IMR-90 (cell line): ENCODE measurements at regions not wholly inside any gene's neighbourhood (a gene's known extent, or its start where the extent isn't known, plus 50 kb on each side); places are given as distances from the start of the nearest gene placed in this dataset.

Experiments
- ATAC-seq: fragments of 200-7000 bp; cut with Tn5 transposase; 2 replicates; pipeline ENCODE4 v1.9.1; 2020; ENCODE audit warnings: low read depth, mild to moderate bottlenecking, moderate library complexity
- BruUV-seq: library from RNA; stranded (reverse); fragments of 400-500 nt; replicated peaks from 2 replicates; lab custom pipeline; 2021; lab: Mats Ljungman, UMichigan
- CTCF ChIA-PET: fragments of 300-600 bp; formaldehyde crosslinking; extraction: SDS; loops from one replicate; lab custom pipeline; 2021; ENCODE audit warnings: antibody characterized with exemption; lab: Yijun Ruan, JAX
- POLR2A ChIA-PET: fragments of 300-600 bp; sonication (Branson Sonifier 250); formaldehyde crosslinking; loops from one replicate; lab custom pipeline; 2022; ENCODE audit warnings: antibody characterized with exemption; ENCODE audit not compliant: unreplicated experiment; lab: Charles Lee
- DNase-seq: peaks from one replicate; pipeline ENCODE4 v3.0.0; 2013
- H2AFZ ChIP-seq: replicated peaks from 2 replicates; pipeline ENCODE3; 2013; ENCODE audit warnings: low read length, mild to moderate bottlenecking; ENCODE audit not compliant: poor library complexity
- H2AK5ac ChIP-seq: 2 replicates; pipeline ENCODE4 v1.6.1; 2013; ENCODE audit warnings: low read depth, low read length, inconsistent platforms
- H2AK9ac ChIP-seq: replicated peaks from 2 replicates; pipeline ENCODE3; 2013; ENCODE audit warnings: mild to moderate bottlenecking, low read depth, low read length, moderate library complexity; ENCODE audit not compliant: poor library complexity
- H2BK120ac ChIP-seq: 2 replicates; pipeline ENCODE4 v1.6.1; 2013; ENCODE audit warnings: low read depth, low read length, inconsistent platforms
- H2BK15ac ChIP-seq: 3 replicates; pipeline ENCODE4 v1.6.1; 2013; ENCODE audit warnings: low read depth, low read length, inconsistent platforms
- H2BK20ac ChIP-seq: 2 replicates; pipeline ENCODE4 v1.6.1; 2013; ENCODE audit warnings: low read depth, mild to moderate bottlenecking, inconsistent platforms, low read length, moderate library complexity
- H2BK5ac ChIP-seq: 2 replicates; pipeline ENCODE4 v1.6.1; 2013; ENCODE audit warnings: mild to moderate bottlenecking, low read depth, low read length, inconsistent platforms; ENCODE audit not compliant: poor library complexity, severe bottlenecking
- H3K14ac ChIP-seq: replicated peaks from 2 replicates; pipeline ENCODE4 v1.6.1; 2013; ENCODE audit warnings: low read depth, low read length, inconsistent platforms
- H3K18ac ChIP-seq: 2 replicates; pipeline ENCODE4 v1.6.1; 2013; ENCODE audit warnings: low read depth, low read length, control low read depth
- H3K23ac ChIP-seq: 2 replicates; pipeline ENCODE4 v1.6.1; 2013; ENCODE audit warnings: low read depth, low read length, inconsistent platforms
- H3K27ac ChIP-seq: 2 replicates; pipeline ENCODE4 v1.5.1; 2013; ENCODE audit warnings: mild to moderate bottlenecking, control low read depth, low read length; ENCODE audit not compliant: insufficient read depth
- H3K27me3 ChIP-seq: 2 replicates; pipeline ENCODE4 v1.6.1; 2013; ENCODE audit warnings: low read length; ENCODE audit not compliant: control insufficient read depth, insufficient read depth
- H3K36me3 ChIP-seq: 2 replicates; pipeline ENCODE4 v1.6.1; 2013; ENCODE audit warnings: low read length, mixed read lengths; ENCODE audit not compliant: control insufficient read depth, insufficient read depth
- H3K4ac ChIP-seq: 2 replicates; pipeline ENCODE4 v1.6.1; 2013; ENCODE audit warnings: low read depth, low read length, inconsistent platforms
- H3K4me1 ChIP-seq: 2 replicates; pipeline ENCODE4 v1.6.1; 2013; ENCODE audit warnings: low read length, mixed read lengths; ENCODE audit not compliant: control insufficient read depth, insufficient read depth
- H3K4me2 ChIP-seq: 2 replicates; pipeline ENCODE4 v1.6.1; 2013; ENCODE audit warnings: low read depth, mild to moderate bottlenecking, control low read depth, low read length, moderate library complexity
- H3K4me3 ChIP-seq: 2 replicates; pipeline ENCODE4 v1.5.1; 2013; ENCODE audit warnings: low read depth, mild to moderate bottlenecking, control low read depth, low read length, moderate library complexity; ENCODE audit not compliant: insufficient read depth
- H3K56ac ChIP-seq: 2 replicates; pipeline ENCODE4 v1.6.1; 2013; ENCODE audit warnings: low read length, inconsistent platforms; ENCODE audit not compliant: insufficient read depth; ENCODE audit errors: extremely low read depth
- H3K79me1 ChIP-seq, 2 experiments: 2 replicates each; pipeline ENCODE4 v1.6.1; 2013; ENCODE audit warnings: low read length in 2 of 2, inconsistent platforms in 1 of 2, low read depth in 1 of 2
- H3K9ac ChIP-seq: 2 replicates; pipeline ENCODE4 v1.6.1; 2013; ENCODE audit warnings: low read depth, low read length, control low read depth
- H3K9me1 ChIP-seq: 2 replicates; pipeline ENCODE4 v1.6.1; 2013; ENCODE audit warnings: low read length, inconsistent platforms; ENCODE audit not compliant: insufficient read depth
- H3K9me3 ChIP-seq: 2 replicates; pipeline ENCODE4 v1.6.1; 2013; ENCODE audit warnings: low read length; ENCODE audit not compliant: control insufficient read depth, insufficient read depth
- H4K20me1 ChIP-seq: 2 replicates; pipeline ENCODE4 v1.6.1; 2013; ENCODE audit warnings: low read length, inconsistent platforms; ENCODE audit not compliant: insufficient read depth
- H4K5ac ChIP-seq: 2 replicates; pipeline ENCODE4 v1.6.1; 2013; ENCODE audit warnings: mild to moderate bottlenecking, low read depth, low read length, control low read depth
- H4K8ac ChIP-seq, 2 experiments: 2 replicates each; pipeline ENCODE4 v1.6.1; 2013; ENCODE audit warnings: low read depth in 2 of 2, low read length in 2 of 2, control low read depth in 1 of 2, inconsistent platforms in 1 of 2
- H4K91ac ChIP-seq: 2 replicates; pipeline ENCODE4 v1.6.1; 2013; ENCODE audit warnings: low read depth, low read length, inconsistent platforms; ENCODE audit not compliant: insufficient read depth
- BHLHE40 ChIP-seq: fragments of 150-350 bp; IDR thresholded peaks from 2 replicates; pipeline ENCODE4 v1.6.1; 2016; ENCODE audit warnings: mild to moderate bottlenecking, low read depth, low read length
- CEBPB ChIP-seq: IDR thresholded peaks from 2 replicates; pipeline ENCODE4 v1.6.1; 2012; ENCODE audit warnings: low read depth, low read length, improper control_type of control experiment
- CHD1 ChIP-seq: IDR thresholded peaks from 2 replicates; pipeline ENCODE4 v1.6.1; 2012; ENCODE audit warnings: low read depth, low read length, improper control_type of control experiment
- CTCF ChIP-seq: conservative IDR thresholded peaks from 2 replicates; pipeline ENCODE4 v1.5.1; 2012; ENCODE audit warnings: mild to moderate bottlenecking, low read depth, low read length, improper control_type of control experiment
- ELK1 ChIP-seq: fragments of 150-350 bp; IDR thresholded peaks from 2 replicates; pipeline ENCODE4 v1.6.1; 2016; ENCODE audit warnings: low read depth, mild to moderate bottlenecking, low read length, moderate library complexity, borderline replicate concordance
- FOS ChIP-seq: fragments of 150-350 bp; IDR thresholded peaks from 2 replicates; pipeline ENCODE4 v1.6.1; 2016; ENCODE audit warnings: low read depth, low read length
- MAFK ChIP-seq: IDR thresholded peaks from 2 replicates; pipeline ENCODE4 v1.6.1; 2012; ENCODE audit warnings: low read depth, low read length, improper control_type of control experiment
- MAZ ChIP-seq: IDR thresholded peaks from 2 replicates; pipeline ENCODE4 v1.6.1; 2012; ENCODE audit warnings: low read depth, mild to moderate bottlenecking, low read length, improper control_type of control experiment, moderate library complexity, borderline replicate concordance
- MXI1 ChIP-seq: IDR thresholded peaks from 2 replicates; pipeline ENCODE4 v1.6.1; 2012; ENCODE audit warnings: low read depth, mild to moderate bottlenecking, low read length, moderate library complexity, borderline replicate concordance
- NFE2L2 ChIP-seq: fragments of 150-350 bp; IDR thresholded peaks from 2 replicates; pipeline ENCODE4 v1.6.1; 2016; ENCODE audit warnings: low read depth, mild to moderate bottlenecking, low read length
- POLR2A ChIP-seq: IDR thresholded peaks from 2 replicates; pipeline ENCODE4 v1.6.1; 2012; ENCODE audit warnings: mild to moderate bottlenecking, low read depth, low read length
- RAD21 ChIP-seq: IDR thresholded peaks from 2 replicates; pipeline ENCODE4 v1.6.1; 2012; ENCODE audit warnings: low read length, improper control_type of control experiment
- RCOR1 ChIP-seq: IDR thresholded peaks from 2 replicates; pipeline ENCODE4 v1.6.1; 2012; ENCODE audit warnings: mild to moderate bottlenecking, low read length, improper control_type of control experiment; ENCODE audit not compliant: insufficient replicate concordance
- RFX5 ChIP-seq: IDR thresholded peaks from 2 replicates; pipeline ENCODE4 v1.8.0; 2012; ENCODE audit warnings: low read depth, mild to moderate bottlenecking, low read length, moderate library complexity
- SMC3 ChIP-seq: fragments of 150-350 bp; IDR thresholded peaks from 2 replicates; pipeline ENCODE4 v1.6.1; 2016; ENCODE audit warnings: low read depth, mild to moderate bottlenecking, antibody characterized with exemption, low read length, moderate library complexity
- USF2 ChIP-seq: fragments of 150-350 bp; IDR thresholded peaks from 2 replicates; pipeline ENCODE4 v1.6.1; 2017; ENCODE audit warnings: mild to moderate bottlenecking, antibody characterized with exemption, low read length, low read depth
- WGBS, 2 experiments: methylation state at CpG; one replicate each; pipeline versions ENCODE4 v1.1.5 to v1.1.7; 2013; ENCODE audit warnings: missing lambda C conversion rate in 2 of 2; ENCODE audit not compliant: insufficient read length in 1 of 2; ENCODE audit errors: extremely low coverage in 2 of 2; 5-methylcytosine and 5-hydroxymethylcytosine counted together
- dilution Hi-C: fragments of 300-500 bp; cut with HindIII; formaldehyde crosslinking; loops from one replicate; pipeline ENCODE4 v1.14.3; 2018; ENCODE audit warnings: low sequenced_read_pairs; ENCODE audit not compliant: unreplicated experiment
- in situ Hi-C: fragments of 300-500 bp; cut with MboI; formaldehyde crosslinking; loops from 3 replicates; pipeline ENCODE4 v1.14.3; 2019; ENCODE audit warnings: low sequenced_read_pairs, inconsistent platforms, mixed read lengths
- intact Hi-C: fragments of 100-400 bp; cut with micrococcal nuclease; formaldehyde crosslinking; loops from 2 replicates; pipeline ENCODE4 v1.10.0; 2022

GRCh38 chr10:4151466-4151865, 366.5 kb upstream of the KLF6 start:
- H3K27me3 ChIP-seq = no peaks in the 10 kb centered on the region

More at GRCh38 chr10:4151466-4151865, 366.5 kb upstream of the KLF6 start:
- no peak overlapping the region for H3K27ac ChIP-seq
- H2AFZ ChIP-seq = peak overlapping the region; percentile 37
- ATAC-seq (no peak), DNase-seq (peak; percentile 6)
- H3K4me3 ChIP-seq = no peak overlapping the region
- no peak overlapping the region for H3K18ac ChIP-seq
- no peak overlapping the region for H3K4ac ChIP-seq
- no peaks in the 10 kb centered on the region for H3K9me3 ChIP-seq
- no peaks in the 10 kb centered on the region for H3K9me1 ChIP-seq
- intact Hi-C loops = no loop called here
- no peaks in the 10 kb centered on the region for H3K79me1 ChIP-seq
- H2AK5ac ChIP-seq = no peak overlapping the region
- H3K23ac ChIP-seq = no peak overlapping the region
- no peak overlapping the region for H2BK120ac ChIP-seq
- H4K5ac ChIP-seq = no peak overlapping the region
- H3K56ac ChIP-seq = no peak overlapping the region
- H2BK5ac ChIP-seq = no peak overlapping the region
- no TSS peak for BruUV-seq
- WGBS, 2 experiments = 50% methylated on average over 1 of the region's 16 CpGs; no CpG with 5 or more reads in 1 of the 2 experiments
- no peak overlapping the region for H2AK9ac ChIP-seq
- in situ Hi-C loops = no loop called here
- no peak overlapping the region for H2BK15ac ChIP-seq
- no peak overlapping the region for H4K8ac ChIP-seq
- no peaks in the 10 kb centered on the region for H3K36me3 ChIP-seq
- H3K4me2 ChIP-seq = no peak overlapping the region
- ChIA-PET POLR2A (interaction anchor here (0.6 kb wide), 1 partner anchor 154 kb away, joined by 5 read pairs; no protein-coding TSS in a partner anchor), CTCF (no interaction called here)
- dilution Hi-C loops = no loop called here
- no peak overlapping the region for H3K14ac ChIP-seq
- H3K9ac ChIP-seq = no peak overlapping the region
- H2BK20ac ChIP-seq = no peak overlapping the region
- TF ChIP-seq MAFK = no peak
- no peak for TF ChIP-seq FOS
- no peak for TF ChIP-seq USF2
- TF ChIP-seq BHLHE40 = no peak
- TF ChIP-seq RCOR1 = no peak
- no peak for TF ChIP-seq RFX5
- no peak for TF ChIP-seq CEBPB
- TF ChIP-seq POLR2A = no peak
- no peak for TF ChIP-seq RAD21
- no peak for TF ChIP-seq NFE2L2
- no peak for TF ChIP-seq CHD1
- no peak for TF ChIP-seq MXI1
- no peak for TF ChIP-seq SMC3
- TF ChIP-seq CTCF = no peak
- TF ChIP-seq ELK1 = no peak
- no peak for TF ChIP-seq MAZ
- no peaks in the 10 kb centered on the region for H3K4me1 ChIP-seq
- H4K20me1 ChIP-seq = no peaks in the 10 kb centered on the region
- no peak overlapping the region for H4K91ac ChIP-seq
